ENCODE measurements at regions not wholly inside any gene's neighbourhood (a gene's known extent, or its start where the extent isn't known, plus 50 kb on each side); places are given as distances from the start of the nearest gene placed in this dataset.

GRCh38 chr6:170028629-170029345 is 262.1 kb downstream of the DLL1 start:
- H3K36me3 Mint-ChIP-seq = peaks cover 6% of the 10 kb centered on the region
- DNase-seq (ENCODE audit: low spot score) (peak; percentile 7), ATAC-seq (no peak)
- ChIA-PET CTCF (no interaction called here), POLR2A (no interaction called here)
- H3K4me1 Mint-ChIP-seq = peaks cover 4% of the 10 kb centered on the region
- H3K9me3 Mint-ChIP-seq = peaks cover 11% of the 10 kb centered on the region
- TF ChIP-seq TCF7 (CRISPR knock-in tag; IDR thresholded peaks at IDR 0.05; ENCODE audit: low read depth) (no peak), ZSCAN18 (CRISPR knock-in tag; IDR thresholded peaks at IDR 0.05) (no peak), ZNF317 (CRISPR knock-in tag; IDR thresholded peaks at IDR 0.05; ENCODE audit: borderline replicate concordance, low read depth) (no peak), GABPB1 (CRISPR knock-in tag; IDR thresholded peaks at IDR 0.05) (no peak), ESRRA (CRISPR knock-in tag; IDR thresholded peaks at IDR 0.05; ENCODE audit: borderline replicate concordance) (no peak), ZBTB43 (CRISPR knock-in tag; IDR thresholded peaks at IDR 0.05) (no peak), CREB1 (CRISPR knock-in tag; IDR thresholded peaks at IDR 0.05) (no peak), ATF2 (CRISPR knock-in tag; IDR thresholded peaks at IDR 0.05; ENCODE audit: borderline replicate concordance, low read depth) (no peak), RELA (CRISPR knock-in tag; IDR thresholded peaks at IDR 0.05; ENCODE audit: borderline replicate concordance) (no peak), ZNF121 (CRISPR knock-in tag; IDR thresholded peaks at IDR 0.05) (no peak), NFE2L1 (CRISPR knock-in tag; IDR thresholded peaks at IDR 0.05) (no peak), TEAD4 (CRISPR knock-in tag; IDR thresholded peaks at IDR 0.05) (no peak), CTCF (IDR thresholded peaks at IDR 0.05) (no peak), ATF1 (CRISPR knock-in tag; IDR thresholded peaks at IDR 0.05) (no peak), ZNF425 (CRISPR knock-in tag; conservative IDR thresholded peaks at IDR 0.05) (no peak), TEAD1 (CRISPR knock-in tag; IDR thresholded peaks at IDR 0.05) (no peak), ELF4 (CRISPR knock-in tag; IDR thresholded peaks at IDR 0.05; ENCODE audit: low read depth) (no peak), CBFB (CRISPR knock-in tag; IDR thresholded peaks at IDR 0.05; ENCODE audit: low read depth) (no peak)
- no peak overlapping the region for H3K27ac Mint-ChIP-seq
- no peak overlapping the region for H3K4me3 Mint-ChIP-seq
- peaks cover 4% of the 10 kb centered on the region; the same call in 1 of the 2 replicates for H3K27me3 Mint-ChIP-seq (ENCODE audit: low read depth)

GRCh38 chr6:170027647-170028043 is 263.2 kb downstream of the DLL1 start:
- Mint-ChIP-seq H3K27me3 (ENCODE audit: low read depth) (no peaks in the 10 kb centered on the region; the same call in 1 of the 2 replicates), H3K36me3 (no peaks in the 10 kb centered on the region), H3K4me3 (no peak overlapping the region), H3K4me1 (peaks cover 4% of the 10 kb centered on the region), H3K27ac (no peak overlapping the region), H3K9me3 (peaks cover 5% of the 10 kb centered on the region; the same call in 1 of the 2 replicates)
- POLR2A ChIA-PET = no interaction called here
- DNase-seq (ENCODE audit: low spot score) (no peak), ATAC-seq (no peak)
- CTCF ChIA-PET = no interaction called here
- no peak for TF ChIP-seq ZBTB21 (CRISPR knock-in tag; IDR thresholded peaks at IDR 0.05; ENCODE audit: borderline replicate concordance)
- no peak for TF ChIP-seq ZBTB43 (CRISPR knock-in tag; IDR thresholded peaks at IDR 0.05)
- TF ChIP-seq ETV6 (CRISPR knock-in tag; IDR thresholded peaks at IDR 0.05) = no peak
- no peak for TF ChIP-seq CBFB (CRISPR knock-in tag; IDR thresholded peaks at IDR 0.05; ENCODE audit: low read depth)
- TF ChIP-seq FOXP4 (CRISPR knock-in tag; IDR thresholded peaks at IDR 0.05) = no peak

All from WTC11 (cell line).